ENCODE measurements at regions not wholly inside any gene's neighbourhood (a gene's known extent, or its start where the extent isn't known, plus 50 kb on each side); places are given as distances from the start of the nearest gene placed in this dataset.

GRCh38 chr3:182484682-182485081 lies 308.6 kb upstream of the ATP11B start:
- TF ChIP-seq, protein P1, sequence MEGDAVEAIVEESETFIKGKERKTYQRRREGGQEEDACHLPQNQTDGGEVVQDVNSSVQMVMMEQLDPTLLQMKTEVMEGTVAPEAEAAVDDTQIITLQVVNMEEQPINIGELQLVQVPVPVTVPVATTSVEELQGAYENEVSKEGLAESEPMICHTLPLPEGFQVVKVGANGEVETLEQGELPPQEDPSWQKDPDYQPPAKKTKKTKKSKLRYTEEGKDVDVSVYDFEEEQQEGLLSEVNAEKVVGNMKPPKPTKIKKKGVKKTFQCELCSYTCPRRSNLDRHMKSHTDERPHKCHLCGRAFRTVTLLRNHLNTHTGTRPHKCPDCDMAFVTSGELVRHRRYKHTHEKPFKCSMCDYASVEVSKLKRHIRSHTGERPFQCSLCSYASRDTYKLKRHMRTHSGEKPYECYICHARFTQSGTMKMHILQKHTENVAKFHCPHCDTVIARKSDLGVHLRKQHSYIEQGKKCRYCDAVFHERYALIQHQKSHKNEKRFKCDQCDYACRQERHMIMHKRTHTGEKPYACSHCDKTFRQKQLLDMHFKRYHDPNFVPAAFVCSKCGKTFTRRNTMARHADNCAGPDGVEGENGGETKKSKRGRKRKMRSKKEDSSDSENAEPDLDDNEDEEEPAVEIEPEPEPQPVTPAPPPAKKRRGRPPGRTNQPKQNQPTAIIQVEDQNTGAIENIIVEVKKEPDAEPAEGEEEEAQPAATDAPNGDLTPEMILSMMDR (IDR thresholded peaks at IDR 0.05) = no peak
- TF ChIP-seq EZH2 (IDR thresholded peaks at IDR 0.05; ENCODE audit: borderline replicate concordance, insufficient read depth, low read depth, low read length, poor library complexity, severe bottlenecking) = no peak
